HEK293T (cell line): ENCODE measurements at regions not wholly inside any gene's neighbourhood (a gene's known extent, or its start where the extent isn't known, plus 50 kb on each side); places are given as distances from the start of the nearest gene placed in this dataset.

ENCODE experiments used
- BHLHE40 ChIP-seq: fragments of 450-650 bp; IDR thresholded peaks from 2 replicates; pipeline ENCODE4 v1.6.1; 2016; ENCODE audit warnings: mild to moderate bottlenecking, moderate library complexity, borderline replicate concordance
- ELF4 ChIP-seq: fragments of 450-650 bp; IDR thresholded peaks from 2 replicates; pipeline ENCODE4 v1.6.1; 2017; ENCODE audit warnings: antibody characterized with exemption
- FOXM1 ChIP-seq: fragments of 450-650 bp; IDR thresholded peaks from 2 replicates; pipeline ENCODE4 v1.6.1; 2017; ENCODE audit warnings: mild to moderate bottlenecking, borderline replicate concordance
- L3MBTL2 ChIP-seq: fragments of 450-650 bp; conservative IDR thresholded peaks from 2 replicates; pipeline ENCODE4 v1.6.1; 2016; ENCODE audit warnings: mild to moderate bottlenecking
- LEF1 ChIP-seq: fragments of 450-650 bp; IDR thresholded peaks from 2 replicates; pipeline ENCODE4 v1.6.1; 2017; ENCODE audit warnings: mild to moderate bottlenecking, borderline replicate concordance
- PKNOX1 ChIP-seq: fragments of 450-650 bp; IDR thresholded peaks from 2 replicates; pipeline ENCODE4 v1.6.1; 2016
- SP1 ChIP-seq: fragments of 450-650 bp; IDR thresholded peaks from 2 replicates; pipeline ENCODE4 v1.6.1; 2017
- TARDBP ChIP-seq: fragments of 450-650 bp; IDR thresholded peaks from 2 replicates; pipeline ENCODE4 v1.6.1; 2016
- ZNF384 ChIP-seq: fragments of 450-650 bp; IDR thresholded peaks from 2 replicates; pipeline ENCODE4 v1.6.1; 2016

- TF ChIP-seq ZNF384 (no peak), LEF1 (no peak), L3MBTL2 (no peak), BHLHE40 (no peak), FOXM1 (no peak), SP1 (no peak), PKNOX1 (no peak), TARDBP (no peak), ELF4 (no peak)
Observed at GRCh38 chr1:188089015-188089414, 1260.3 kb downstream of the PLA2G4A start.
